ENCODE measurements at regions not wholly inside any gene's neighbourhood (a gene's known extent, or its start where the extent isn't known, plus 50 kb on each side); places are given as distances from the start of the nearest gene placed in this dataset.
"Not testable (repeated sequence)": the region's sequence is repeated elsewhere in the genome, so short reads cannot be mapped to it uniquely, and the experiment has no call there.

DNA sequence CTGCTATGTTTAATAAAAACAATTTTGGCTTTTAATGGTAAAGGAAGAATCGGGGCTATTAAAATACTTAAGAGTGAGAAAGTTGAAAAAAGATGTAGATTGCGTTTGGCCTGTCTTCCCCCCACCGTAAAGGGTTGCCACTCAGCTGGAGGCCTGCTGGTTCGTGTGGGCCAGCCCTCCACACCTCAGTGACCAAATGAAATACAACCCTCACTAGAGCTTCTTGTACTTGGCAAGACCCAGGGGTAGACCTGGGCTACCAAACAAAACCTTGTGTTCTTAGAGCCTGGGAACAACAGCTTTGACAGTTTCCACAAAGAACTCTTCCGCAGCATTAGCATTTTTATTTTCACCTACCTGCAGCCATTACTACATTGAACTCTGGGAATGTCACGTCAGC, 152.8 kb upstream of the PABPC3 start:
- no peaks in the 10 kb centered on the region for H3K27me3 ChIP-seq (ENCODE audit: control insufficient read depth in 2 of 2, insufficient read depth in 2 of 2, low read length in 2 of 2)
- no peak overlapping the region for H3K4me2 ChIP-seq (ENCODE audit: insufficient read depth, low read length)
- H3K4me3 ChIP-seq (replicated peaks in 1 of 3; ENCODE audit: insufficient read depth in 1 of 3, low read depth in 1 of 3, low read length in 3 of 3) = no peak overlapping the region
- no peak for FAIRE-seq
- H3K9me1 ChIP-seq (replicated peaks; ENCODE audit: control insufficient read depth, extremely low read depth, insufficient read depth, low read length) = no peaks in the 10 kb centered on the region
- no peaks in the 10 kb centered on the region for H4K20me1 ChIP-seq (replicated peaks; ENCODE audit: control insufficient read depth, extremely low read depth, insufficient read depth, low read length)
- H3K4me1 ChIP-seq (ENCODE audit: control insufficient read depth, extremely low read depth, insufficient read depth, low read length) = no peaks in the 10 kb centered on the region
- no peak overlapping the region for H3K9ac ChIP-seq (replicated peaks; ENCODE audit: extremely low read depth, insufficient read depth, low read length)
- intact Hi-C loops (cut with micrococcal nuclease) = no loop called here
- DNase-seq (ENCODE audit: low read depth, low spot score) = no peak
- TF ChIP-seq POLR2AphosphoS5 (IDR thresholded peaks at IDR 0.05; ENCODE audit: insufficient read depth, low read depth, low read length) = no peak
- TF ChIP-seq GATA2 (IDR thresholded peaks at IDR 0.05; ENCODE audit: insufficient read depth, insufficient read length, low read depth, low read length) = no peak
- TF ChIP-seq POLR2A (IDR thresholded peaks at IDR 0.05; ENCODE audit: low read depth, low read length) = no peak
- TF ChIP-seq, protein P1, sequence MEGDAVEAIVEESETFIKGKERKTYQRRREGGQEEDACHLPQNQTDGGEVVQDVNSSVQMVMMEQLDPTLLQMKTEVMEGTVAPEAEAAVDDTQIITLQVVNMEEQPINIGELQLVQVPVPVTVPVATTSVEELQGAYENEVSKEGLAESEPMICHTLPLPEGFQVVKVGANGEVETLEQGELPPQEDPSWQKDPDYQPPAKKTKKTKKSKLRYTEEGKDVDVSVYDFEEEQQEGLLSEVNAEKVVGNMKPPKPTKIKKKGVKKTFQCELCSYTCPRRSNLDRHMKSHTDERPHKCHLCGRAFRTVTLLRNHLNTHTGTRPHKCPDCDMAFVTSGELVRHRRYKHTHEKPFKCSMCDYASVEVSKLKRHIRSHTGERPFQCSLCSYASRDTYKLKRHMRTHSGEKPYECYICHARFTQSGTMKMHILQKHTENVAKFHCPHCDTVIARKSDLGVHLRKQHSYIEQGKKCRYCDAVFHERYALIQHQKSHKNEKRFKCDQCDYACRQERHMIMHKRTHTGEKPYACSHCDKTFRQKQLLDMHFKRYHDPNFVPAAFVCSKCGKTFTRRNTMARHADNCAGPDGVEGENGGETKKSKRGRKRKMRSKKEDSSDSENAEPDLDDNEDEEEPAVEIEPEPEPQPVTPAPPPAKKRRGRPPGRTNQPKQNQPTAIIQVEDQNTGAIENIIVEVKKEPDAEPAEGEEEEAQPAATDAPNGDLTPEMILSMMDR (IDR thresholded peaks at IDR 0.05; ENCODE audit: extremely low read depth in 1 of 2, insufficient read depth in 1 of 2, low read depth in 1 of 2, low read length in 2 of 2) = no peak
- TF ChIP-seq, protein P2, sequence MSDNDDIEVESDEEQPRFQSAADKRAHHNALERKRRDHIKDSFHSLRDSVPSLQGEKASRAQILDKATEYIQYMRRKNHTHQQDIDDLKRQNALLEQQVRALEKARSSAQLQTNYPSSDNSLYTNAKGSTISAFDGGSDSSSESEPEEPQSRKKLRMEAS (IDR thresholded peaks at IDR 0.05; ENCODE audit: insufficient read depth, insufficient read length) = no peak
- no peak for TF ChIP-seq FOS (IDR thresholded peaks at IDR 0.05; ENCODE audit: borderline replicate concordance, insufficient read depth, low read length)
- no peak for TF ChIP-seq MYC (IDR thresholded peaks at IDR 0.05; ENCODE audit: low read depth, low read length)
- no peak for TF ChIP-seq EZH2 (IDR thresholded peaks at IDR 0.05; ENCODE audit: borderline replicate concordance, low read depth, low read length, severe bottlenecking)
- no peak for TF ChIP-seq JUN (IDR thresholded peaks at IDR 0.05; ENCODE audit: borderline replicate concordance, insufficient read depth, insufficient read length, low read depth)
- H3K36me3 ChIP-seq (ENCODE audit: control insufficient read depth in 2 of 2, extremely low read depth in 1 of 2, insufficient read depth in 2 of 2, low read length in 2 of 2) = no peaks in the 10 kb centered on the region
- no TSS peak for BruUV-seq (replicated peaks)
- no peak overlapping the region for H2AFZ ChIP-seq (ENCODE audit: low read depth, low read length)
- ChIA-PET CTCF (no interaction called here), POLR2A (no interaction called here)
- H3K79me2 ChIP-seq (ENCODE audit: control insufficient read depth, insufficient read depth, low read length) = no peaks in the 10 kb centered on the region
- dilution Hi-C loops (cut with MboI; ENCODE audit: extremely low pct_ligation_motif_present, low sequenced_read_pairs) = no loop called here
- H3K27ac ChIP-seq (ENCODE audit: insufficient read depth, low read depth, low read length) = no peak overlapping the region
- H3K9me3 ChIP-seq (replicated peaks; ENCODE audit: control insufficient read depth, insufficient read depth, low read length) = no peaks in the 10 kb centered on the region

DNA sequence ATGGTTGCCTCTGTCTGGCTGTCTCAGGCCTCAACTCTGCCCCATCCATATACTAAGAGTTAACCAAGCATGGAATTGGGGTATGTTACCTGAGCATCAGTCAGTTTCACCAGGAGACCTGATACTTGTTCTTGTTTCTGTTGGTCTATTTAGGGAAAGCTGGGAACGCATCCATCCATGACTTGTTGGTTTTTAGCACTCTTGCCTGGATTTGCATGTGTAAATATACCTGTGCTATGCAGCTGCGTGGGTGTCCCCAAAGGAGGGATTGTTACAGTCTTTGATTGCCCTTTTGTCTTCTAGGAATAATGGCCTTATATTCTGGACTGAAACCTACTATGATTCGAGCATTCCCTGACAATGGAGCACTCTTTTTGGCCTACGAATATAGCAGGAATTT, 151.9 kb upstream of the PABPC3 start:
- H2AFZ ChIP-seq (ENCODE audit: low read depth, low read length); H3K9ac ChIP-seq (replicated peaks; ENCODE audit: extremely low read depth, insufficient read depth, low read length); H3K36me3 ChIP-seq (ENCODE audit: control insufficient read depth in 2 of 2, extremely low read depth in 1 of 2, insufficient read depth in 2 of 2, low read length in 2 of 2); H3K4me2 ChIP-seq (ENCODE audit: insufficient read depth, low read length); H3K9me1 ChIP-seq (replicated peaks; ENCODE audit: control insufficient read depth, extremely low read depth, insufficient read depth, low read length); POLR2A ChIA-PET; H3K9me3 ChIP-seq (replicated peaks; ENCODE audit: control insufficient read depth, insufficient read depth, low read length); H3K27me3 ChIP-seq (ENCODE audit: control insufficient read depth in 2 of 2, insufficient read depth in 2 of 2, low read length in 2 of 2); BruUV-seq (replicated peaks); DNase-seq (ENCODE audit: low read depth, low spot score); H4K20me1 ChIP-seq (replicated peaks; ENCODE audit: control insufficient read depth, extremely low read depth, insufficient read depth, low read length); H3K27ac ChIP-seq (ENCODE audit: insufficient read depth, low read depth, low read length); H3K4me3 ChIP-seq (replicated peaks in 1 of 3; ENCODE audit: insufficient read depth in 1 of 3, low read depth in 1 of 3, low read length in 3 of 3); dilution Hi-C loops (cut with MboI; ENCODE audit: extremely low pct_ligation_motif_present, low sequenced_read_pairs); H3K4me1 ChIP-seq (ENCODE audit: control insufficient read depth, extremely low read depth, insufficient read depth, low read length); FAIRE-seq; H3K79me2 ChIP-seq (ENCODE audit: control insufficient read depth, insufficient read depth, low read length); intact Hi-C loops (cut with micrococcal nuclease); CTCF ChIA-PET: not testable (repeated sequence)

DNA sequence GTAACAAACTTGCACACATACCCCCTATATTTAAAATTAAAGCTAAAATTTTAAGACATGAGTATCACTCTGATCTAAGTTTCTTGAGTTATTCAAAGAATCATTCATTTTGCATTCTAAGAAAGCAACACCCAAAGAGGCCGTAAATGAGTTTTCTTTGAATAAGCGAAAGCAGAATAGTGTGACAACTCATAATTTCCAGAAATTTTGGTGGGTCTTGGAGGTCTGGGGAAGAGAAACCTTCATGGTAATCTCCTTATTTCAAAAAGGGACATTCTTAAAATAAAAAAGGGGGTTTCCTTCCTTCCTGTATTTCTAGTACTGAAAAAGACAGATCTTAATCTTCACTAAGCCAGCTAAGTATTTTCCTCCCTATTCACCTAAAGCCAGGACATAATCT, 147.0 kb upstream of the PABPC3 start:
- H3K4me2 ChIP-seq (ENCODE audit: insufficient read depth, low read length); H2AFZ ChIP-seq (ENCODE audit: low read depth, low read length); H4K20me1 ChIP-seq (replicated peaks; ENCODE audit: control insufficient read depth, extremely low read depth, insufficient read depth, low read length); intact Hi-C loops (cut with micrococcal nuclease); DNase-seq (ENCODE audit: low read depth, low spot score); dilution Hi-C loops (cut with MboI; ENCODE audit: extremely low pct_ligation_motif_present, low sequenced_read_pairs); H3K36me3 ChIP-seq (ENCODE audit: control insufficient read depth in 2 of 2, extremely low read depth in 1 of 2, insufficient read depth in 2 of 2, low read length in 2 of 2); H3K27ac ChIP-seq (ENCODE audit: insufficient read depth, low read depth, low read length); POLR2A ChIA-PET; H3K79me2 ChIP-seq (ENCODE audit: control insufficient read depth, insufficient read depth, low read length); BruUV-seq (replicated peaks); H3K9ac ChIP-seq (replicated peaks; ENCODE audit: extremely low read depth, insufficient read depth, low read length); H3K9me1 ChIP-seq (replicated peaks; ENCODE audit: control insufficient read depth, extremely low read depth, insufficient read depth, low read length); H3K4me1 ChIP-seq (ENCODE audit: control insufficient read depth, extremely low read depth, insufficient read depth, low read length); CTCF ChIA-PET; FAIRE-seq; H3K4me3 ChIP-seq (replicated peaks in 1 of 3; ENCODE audit: insufficient read depth in 1 of 3, low read depth in 1 of 3, low read length in 3 of 3); H3K9me3 ChIP-seq (replicated peaks; ENCODE audit: control insufficient read depth, insufficient read depth, low read length); H3K27me3 ChIP-seq (ENCODE audit: control insufficient read depth in 2 of 2, insufficient read depth in 2 of 2, low read length in 2 of 2): not testable (repeated sequence)
